K562 (cell line): ENCODE measurements at regions not wholly inside any gene's neighbourhood (a gene's known extent, or its start where the extent isn't known, plus 50 kb on each side); places are given as distances from the start of the nearest gene placed in this dataset.
A peak's percentile ranks its signal among the peaks of the same experiment; 100 is the strongest.

ENCODE experiments used
- ATAC-seq: fragments of 200-7000 bp; cut with Tn5 transposase; 3 replicates; pipeline ENCODE4 v1.9.1; 2020; ENCODE audit warnings: moderate library complexity
- BruUV-seq: library from RNA; stranded (reverse); fragments of 400-500 nt; replicated peaks from 2 replicates; lab custom pipeline; 2021; lab: Mats Ljungman, UMichigan
- CTCF ChIA-PET: fragments of 300-600 bp; formaldehyde crosslinking; extraction: SDS; loops from one replicate; lab custom pipeline; 2021; ENCODE audit warnings: low intra/inter-chr PET ratio; lab: Yijun Ruan, JAX
- POLR2A ChIA-PET: fragments of 300-600, 350-650 bp; sonication (Branson Sonifier 250); formaldehyde crosslinking; extraction: SDS; loops from one replicate; lab custom pipeline; 2021; ENCODE audit warnings: antibody characterized with exemption, inconsistent platforms; lab: Yijun Ruan, JAX
- DNase-seq, 4 experiments: peaks; one replicate each; pipeline versions ENCODE4 v3.0.0 to v3.0.0-alpha.2; 2011 to 2018; ENCODE audit warnings: low spot score in 3 of 4, mixed read lengths in 3 of 4; ENCODE audit errors: extremely low read depth in 1 of 4
- FAIRE-seq: peaks from 2 replicates; lab custom pipeline; 2011; peaks lifted over from hg19 to GRCh38; lab: Jason Lieb, UNC
- H2AFZ ChIP-seq: 2 replicates; pipeline ENCODE4 v1.6.0; 2011; ENCODE audit warnings: low read depth, low read length, control low read depth, inconsistent platforms
- H3K27ac ChIP-seq: fragments of 200-600 bp; 3 replicates; pipeline ENCODE4 v1.8.0; 2011; ENCODE audit warnings: low read depth, mild to moderate bottlenecking, control low read depth, inconsistent platforms, low read length, moderate library complexity, mixed read lengths; ENCODE audit errors: extremely low read depth
- H3K27me3 ChIP-seq, 2 experiments: fragments of 300-600 bp in 1 of 2; 2 replicates in 1 of 2; 3 replicates in 1 of 2; pipeline versions ENCODE4 v1.6.0 to v1.8.0; 2011; ENCODE audit warnings: inconsistent platforms in 2 of 2, low read length in 2 of 2, mild to moderate bottlenecking in 1 of 2, mixed read lengths in 1 of 2, moderate library complexity in 1 of 2; ENCODE audit not compliant: control insufficient read depth in 2 of 2, insufficient read depth in 2 of 2
- H3K36me3 ChIP-seq: fragments of 300-600 bp; 3 replicates; pipeline ENCODE4 v1.8.0; 2011; ENCODE audit warnings: mild to moderate bottlenecking, low read length, inconsistent platforms; ENCODE audit not compliant: control insufficient read depth, insufficient read depth
- H3K4me1 ChIP-seq, 2 experiments: fragments of 200-600 bp in 1 of 2; replicated peaks in 1 of 2; 2 replicates in 1 of 2; 3 replicates in 1 of 2; pipeline versions ENCODE4 v1.5.1 to v1.8.0; 2011; ENCODE audit warnings: inconsistent platforms in 2 of 2, low read length in 2 of 2, mild to moderate bottlenecking in 1 of 2, mixed read lengths in 1 of 2, moderate library complexity in 1 of 2; ENCODE audit not compliant: control insufficient read depth in 2 of 2, insufficient read depth in 2 of 2
- H3K4me2 ChIP-seq: 2 replicates; pipeline ENCODE4 v1.6.1; 2011; ENCODE audit warnings: low read length, control low read depth, inconsistent platforms, mixed read lengths; ENCODE audit not compliant: insufficient read depth
- H3K4me3 ChIP-seq: fragments of 200-600 bp; sonication (generic), shearing (Covaris generic); 2 replicates; pipeline ENCODE4 v1.5.1; 2016; ENCODE audit warnings: control low read depth, inconsistent platforms
- H3K79me2 ChIP-seq: fragments of 200-600 bp; 3 replicates; pipeline ENCODE4 v1.8.0; 2011; ENCODE audit warnings: low read length, inconsistent platforms; ENCODE audit not compliant: control insufficient read depth, insufficient read depth
- H3K9ac ChIP-seq, 2 experiments: 2 replicates each; pipeline versions ENCODE4 v1.6.0 to v1.6.1; 2011; ENCODE audit warnings: low read depth in 2 of 2, low read length in 2 of 2, control low read depth in 1 of 2, inconsistent platforms in 1 of 2, mild to moderate bottlenecking in 1 of 2, mixed read lengths in 1 of 2; ENCODE audit not compliant: insufficient read depth in 1 of 2
- H3K9me1 ChIP-seq: one replicate; pipeline ENCODE4 v1.6.0; 2011; ENCODE audit warnings: inconsistent platforms, mild to moderate bottlenecking, low read length, moderate library complexity; ENCODE audit not compliant: control insufficient read depth, insufficient read depth
- H3K9me3 ChIP-seq: replicated peaks from 2 replicates; pipeline ENCODE4 v1.5.1; 2011; ENCODE audit warnings: low read depth, low read length, inconsistent platforms; ENCODE audit not compliant: control insufficient read depth, insufficient read depth
- H4K20me1 ChIP-seq: replicated peaks from 2 replicates; pipeline ENCODE4 v1.6.1; 2011; ENCODE audit warnings: low read length, inconsistent platforms, mixed read lengths; ENCODE audit not compliant: control insufficient read depth, insufficient read depth
- CEBPB ChIP-seq: fragments of 450-650 bp; IDR thresholded peaks from 2 replicates; pipeline ENCODE4 v1.6.1; 2016; ENCODE audit warnings: missing genetic modification characterization, missing compliant biosample characterization
- ETV6 ChIP-seq, 3 experiments: fragments of 150-350 bp in 1 of 3; sonication (generic) in 1 of 3; formaldehyde crosslinking in 1 of 3; IDR thresholded peaks; 2 replicates each; pipeline versions ENCODE4 v1.6.1 to v1.8.0; 2014 to 2022; ENCODE audit warnings: borderline replicate concordance in 2 of 3, low read depth in 2 of 3, antibody characterized with exemption in 1 of 3, low read length in 1 of 3, mild to moderate bottlenecking in 1 of 3, missing genetic modification reagents in 1 of 3
- FOSL1 ChIP-seq: fragments of 200-800 bp; sonication (Bioruptor generic); conservative IDR thresholded peaks from 2 replicates; pipeline ENCODE4 v1.6.1; 2016; ENCODE audit warnings: missing genetic modification characterization, missing compliant biosample characterization
- JUND ChIP-seq, 2 experiments: IDR thresholded peaks; 2 replicates in 1 of 2; 3 replicates in 1 of 2; pipeline ENCODE4 v1.6.1; 2011; ENCODE audit warnings: borderline replicate concordance in 2 of 2, low read depth in 2 of 2, low read length in 2 of 2, improper control_type of control experiment in 1 of 2, missing biosample characterization in 1 of 2, missing genetic modification characterization in 1 of 2, missing genetic modification reagents in 1 of 2
- PHB2 ChIP-seq: fragments of 450-650 bp; IDR thresholded peaks from 2 replicates; pipeline ENCODE4 v1.6.1; 2017; ENCODE audit warnings: low read depth
- TEAD1 ChIP-seq, 2 experiments: fragments of 450-650 bp in 1 of 2; sonication (generic) in 1 of 2; formaldehyde crosslinking; IDR thresholded peaks; 2 replicates each; pipeline versions ENCODE4 v1.4.0 to v1.8.0; 2020 to 2022; ENCODE audit warnings: mild to moderate bottlenecking in 2 of 2, missing genetic modification reagents in 1 of 2
- ZKSCAN8 ChIP-seq: fragments of 200-800 bp; sonication (Bioruptor generic); IDR thresholded peaks from 2 replicates; pipeline ENCODE4 v1.6.1; 2016; ENCODE audit warnings: missing genetic modification characterization, missing compliant biosample characterization
- ZMIZ1 ChIP-seq, 2 experiments: fragments of 150-350 bp in 1 of 2; IDR thresholded peaks; 2 replicates each; pipeline ENCODE4 v1.6.1; 2012 to 2016; ENCODE audit warnings: low read depth in 2 of 2, low read length in 2 of 2, mild to moderate bottlenecking in 1 of 2, moderate library complexity in 1 of 2
- ZNF12 ChIP-seq: sonication (generic); formaldehyde crosslinking; IDR thresholded peaks from 2 replicates; pipeline ENCODE4 v1.4.0; 2020; ENCODE audit warnings: mild to moderate bottlenecking, missing genetic modification reagents
- ZNF79 ChIP-seq: fragments of 250-450 bp; sonication (Bioruptor Pico); IDR thresholded peaks from 2 replicates; pipeline ENCODE4 v1.4.0; 2020; ENCODE audit warnings: low read depth, mild to moderate bottlenecking, moderate library complexity
- WGBS: fragments of 100-300 bp; shearing (Covaris generic); methylation state at CpG from one replicate; pipeline ENCODE4 v1.1.6; 2016; ENCODE audit warnings: low coverage, mixed read lengths; ENCODE audit not compliant: insufficient coverage; ENCODE audit errors: missing lambda C conversion rate; 5-methylcytosine and 5-hydroxymethylcytosine counted together
- in situ Hi-C: fragments of 300-500 bp; cut with MboI; formaldehyde crosslinking; loops from 4 replicates; pipeline ENCODE4 v1.15.0; 2018; ENCODE audit warnings: inconsistent platforms, mixed read lengths
- intact Hi-C: fragments of 100-400 bp; cut with micrococcal nuclease; formaldehyde crosslinking; loops from 2 replicates; pipeline ENCODE4 v1.14.2; 2022

GRCh38 chr2:43010438-43011157 is 215.8 kb downstream of the ZFP36L2 start:
- peak overlapping the region; percentile 8; the same call in 1 of the 3 replicates for H3K27ac ChIP-seq
- peaks cover 6 to 9% of the 10 kb centered on the region in 2 experiments; a peak in 4 of 5 replicates for H3K4me1 ChIP-seq
- no peaks in the 10 kb centered on the region for H3K36me3 ChIP-seq
- no peaks in the 10 kb centered on the region for H3K79me2 ChIP-seq
- DNase-seq (no peak), FAIRE-seq (peak; percentile 48), ATAC-seq (no peak; the same call in 1 of the 3 replicates)
- TF ChIP-seq CEBPB (tag) = peak; percentile 41; the same call in 1 of the 2 replicates
- no peak for TF ChIP-seq ZNF12 (CRISPR knock-in tag)
- TF ChIP-seq JUND (IDR thresholded peaks at IDR 0.05; ENCODE audit: borderline replicate concordance, low read depth, low read length) = peak; percentile 50; the same call in 1 of the 2 replicates
- peak; percentile 10; the same call in 1 of the 3 replicates for TF ChIP-seq JUND (tag; IDR thresholded peaks at IDR 0.05; ENCODE audit: borderline replicate concordance, low read depth, low read length)
- no peak for TF ChIP-seq PHB2
- TF ChIP-seq ETV6 (IDR thresholded peaks at IDR 0.05; ENCODE audit: borderline replicate concordance in 1 of 2, low read depth in 2 of 2, low read length in 1 of 2) = no peak
- no peak for TF ChIP-seq ETV6 (CRISPR knock-in tag; IDR thresholded peaks at IDR 0.05; ENCODE audit: borderline replicate concordance)
- TF ChIP-seq FOSL1 (tag) = 0 out of 2 replicates have a peak, but pooled peaks have one; percentile 41
- TF ChIP-seq ZNF79 (CRISPR knock-in tag) = no peak
- TF ChIP-seq ZKSCAN8 (CRISPR knock-in tag) = no peak
- TF ChIP-seq TEAD1 (CRISPR knock-in tag; IDR thresholded peaks at IDR 0.05) = no peak
- TF ChIP-seq ZMIZ1 (IDR thresholded peaks at IDR 0.05; ENCODE audit: low read depth in 2 of 2, low read length in 2 of 2) = no peak
- no peak overlapping the region for H3K9ac ChIP-seq
- no peak overlapping the region for H3K4me2 ChIP-seq
- no peak overlapping the region for H3K4me3 ChIP-seq
- ChIA-PET POLR2A (interaction anchor here (0.6 to 1.5 kb wide), 6 partner anchors 9 to 166 kb away, joined by 3 to 8 read pairs (median 3); no protein-coding TSS in a partner anchor), CTCF (no interaction called here)
- no TSS peak for BruUV-seq
- peak overlapping the region; percentile 7; the same call in 1 of the 2 replicates for H2AFZ ChIP-seq
- H3K9me1 ChIP-seq = no peaks in the 10 kb centered on the region
- WGBS = 17% methylated on average over 5 of the region's 5 CpGs
- no peaks in the 10 kb centered on the region for H4K20me1 ChIP-seq
- H3K9me3 ChIP-seq = no peaks in the 10 kb centered on the region
- H3K27me3 ChIP-seq = no peaks in the 10 kb centered on the region
- intact Hi-C loops (no loop called here), in situ Hi-C loops (no loop called here)
